Smooth muscle cell (in vitro differentiated cells): ENCODE measurements at regions not wholly inside any gene's neighbourhood (a gene's known extent, or its start where the extent isn't known, plus 50 kb on each side); places are given as distances from the start of the nearest gene placed in this dataset.

Experiments
- DNase-seq: peaks from one replicate; lab custom pipeline; 2025; ENCODE audit not compliant: unreplicated experiment; lab: John Stamatoyannopoulos, UW
- H2AFZ ChIP-seq: fragments of 200-600 bp; sonication (generic); 2 replicates; pipeline ENCODE4 v1.6.0; 2016; ENCODE audit warnings: antibody characterized with exemption, low read depth, mild to moderate bottlenecking
- H3F3A ChIP-seq: fragments of 200-600 bp; sonication (generic); 2 replicates; pipeline ENCODE4 v1.6.0; 2017; ENCODE audit warnings: antibody characterized with exemption, low read depth
- H3K27ac ChIP-seq: fragments of 200-600 bp; sonication (generic); 2 replicates; pipeline ENCODE4 v1.5.1; 2016; ENCODE audit warnings: low read depth, mild to moderate bottlenecking
- H3K27me3 ChIP-seq: fragments of 200-600 bp; sonication (generic); 2 replicates; pipeline ENCODE4 v1.6.1; 2016; ENCODE audit warnings: low read depth, mild to moderate bottlenecking
- H3K36me3 ChIP-seq: fragments of 200-600 bp; sonication (generic); 2 replicates; pipeline ENCODE4 v1.5.1; 2016; ENCODE audit warnings: low read depth
- H3K4me1 ChIP-seq: fragments of 200-600 bp; sonication (generic); 2 replicates; pipeline ENCODE4 v1.5.1; 2016; ENCODE audit warnings: low read depth
- H3K4me2 ChIP-seq: fragments of 200-600 bp; sonication (generic); 2 replicates; pipeline ENCODE4 v1.6.0; 2016; ENCODE audit warnings: mild to moderate bottlenecking
- H3K4me3 ChIP-seq: fragments of 200-600 bp; sonication (generic); 2 replicates; pipeline ENCODE4 v1.5.1; 2016; ENCODE audit warnings: mild to moderate bottlenecking
- H3K79me2 ChIP-seq: fragments of 200-600 bp; sonication (generic); 2 replicates; pipeline ENCODE4 v1.6.0; 2016; ENCODE audit warnings: low read depth, mild to moderate bottlenecking
- H3K9ac ChIP-seq: fragments of 200-600 bp; sonication (generic); 2 replicates; pipeline ENCODE4 v1.6.0; 2016; ENCODE audit warnings: low read depth
- H3K9me3 ChIP-seq: fragments of 200-600 bp; sonication (generic); replicated peaks from 2 replicates; pipeline ENCODE4 v1.5.1; 2016; ENCODE audit warnings: low read depth
- H4K20me1 ChIP-seq: fragments of 200-600 bp; sonication (generic); 2 replicates; pipeline ENCODE4 v1.6.0; 2016; ENCODE audit warnings: low read depth
- WGBS: methylation state at CpG from one replicate; pipeline ENCODE4 v1.1.7; 2016; ENCODE audit warnings: low lambda C conversion rate; 5-methylcytosine and 5-hydroxymethylcytosine counted together
- TF ChIP-seq, protein P1 (sequence below): fragments of 200-600 bp; sonication (generic); IDR thresholded peaks from 2 replicates; pipeline ENCODE4 v1.5.1; 2017; ENCODE audit warnings: borderline replicate concordance, mild to moderate bottlenecking, antibody characterized with exemption; ENCODE audit not compliant: insufficient read depth, poor library complexity, severe bottlenecking

DNA sequence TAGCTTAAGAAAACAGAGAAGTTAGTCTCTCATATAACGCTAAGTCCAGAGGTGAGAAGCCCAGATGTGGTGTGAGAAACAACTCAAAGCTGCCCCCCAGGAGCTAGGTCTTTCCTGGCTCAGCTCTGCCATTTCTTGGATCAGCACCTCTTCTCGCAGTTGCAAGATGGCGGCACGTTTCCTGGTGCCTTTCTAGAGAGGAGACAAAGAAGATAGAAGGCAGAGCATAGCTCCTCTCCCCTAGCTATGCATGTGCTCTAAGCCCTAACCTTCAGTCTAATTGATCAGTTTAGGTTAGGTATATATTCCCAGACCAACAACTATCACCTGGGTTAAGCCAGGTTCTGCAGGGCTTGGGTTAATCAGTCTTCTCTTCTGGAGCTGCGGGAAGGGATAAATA, 119.5 kb upstream of the RAB12 start:
- TF ChIP-seq, protein P1, sequence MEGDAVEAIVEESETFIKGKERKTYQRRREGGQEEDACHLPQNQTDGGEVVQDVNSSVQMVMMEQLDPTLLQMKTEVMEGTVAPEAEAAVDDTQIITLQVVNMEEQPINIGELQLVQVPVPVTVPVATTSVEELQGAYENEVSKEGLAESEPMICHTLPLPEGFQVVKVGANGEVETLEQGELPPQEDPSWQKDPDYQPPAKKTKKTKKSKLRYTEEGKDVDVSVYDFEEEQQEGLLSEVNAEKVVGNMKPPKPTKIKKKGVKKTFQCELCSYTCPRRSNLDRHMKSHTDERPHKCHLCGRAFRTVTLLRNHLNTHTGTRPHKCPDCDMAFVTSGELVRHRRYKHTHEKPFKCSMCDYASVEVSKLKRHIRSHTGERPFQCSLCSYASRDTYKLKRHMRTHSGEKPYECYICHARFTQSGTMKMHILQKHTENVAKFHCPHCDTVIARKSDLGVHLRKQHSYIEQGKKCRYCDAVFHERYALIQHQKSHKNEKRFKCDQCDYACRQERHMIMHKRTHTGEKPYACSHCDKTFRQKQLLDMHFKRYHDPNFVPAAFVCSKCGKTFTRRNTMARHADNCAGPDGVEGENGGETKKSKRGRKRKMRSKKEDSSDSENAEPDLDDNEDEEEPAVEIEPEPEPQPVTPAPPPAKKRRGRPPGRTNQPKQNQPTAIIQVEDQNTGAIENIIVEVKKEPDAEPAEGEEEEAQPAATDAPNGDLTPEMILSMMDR, result no peak
- Histone ChIP-seq H2AFZ (no peak overlapping the region), H3K4me2 (no peak overlapping the region), H3K9me3 (no peaks in the 10 kb centered on the region), H3F3A (no peaks in the 10 kb centered on the region), H3K36me3 (no peaks in the 10 kb centered on the region), H3K27me3 (peaks cover 11% of the 10 kb centered on the region), H3K4me1 (no peaks in the 10 kb centered on the region), H3K4me3 (no peak overlapping the region), H3K27ac (no peak overlapping the region), H3K79me2 (no peaks in the 10 kb centered on the region), H3K9ac (no peak overlapping the region), H4K20me1 (no peaks in the 10 kb centered on the region)
- WGBS, result 98% methylated on average over 5 of the region's 5 CpGs
- DNase-seq, result no peak

DNA sequence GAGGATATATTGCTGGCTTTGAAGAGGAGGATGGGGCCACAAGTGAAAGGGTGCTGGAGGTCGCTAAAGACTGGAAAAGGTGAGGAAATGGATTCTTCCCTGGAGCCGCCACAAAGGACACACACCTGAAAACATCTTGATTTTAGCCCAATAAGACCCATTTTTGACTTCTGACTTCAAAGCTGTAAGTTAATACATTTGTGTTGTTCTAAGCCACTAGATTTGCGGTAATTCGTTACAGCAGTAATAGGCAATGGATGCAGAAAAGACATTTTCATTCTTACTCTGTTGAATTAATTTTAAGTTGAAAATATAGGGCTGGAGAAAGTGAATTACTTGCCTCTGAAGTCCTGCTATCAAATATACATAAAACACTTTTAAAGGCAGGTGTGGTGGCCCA, 117.7 kb upstream of the RAB12 start:
- Histone ChIP-seq H3K27me3 (peaks cover 19% of the 10 kb centered on the region), H2AFZ (no peak overlapping the region), H3F3A (no peaks in the 10 kb centered on the region), H3K4me1 (no peaks in the 10 kb centered on the region), H3K4me2 (no peak overlapping the region), H4K20me1 (no peaks in the 10 kb centered on the region), H3K36me3 (no peaks in the 10 kb centered on the region), H3K4me3 (no peak overlapping the region), H3K79me2 (no peaks in the 10 kb centered on the region), H3K27ac (no peak overlapping the region), H3K9ac (no peak overlapping the region), H3K9me3 (no peaks in the 10 kb centered on the region)
- TF ChIP-seq, protein P1, result no peak
- WGBS, result 83% methylated on average over 4 of the region's 4 CpGs
- no peak for DNase-seq

DNA sequence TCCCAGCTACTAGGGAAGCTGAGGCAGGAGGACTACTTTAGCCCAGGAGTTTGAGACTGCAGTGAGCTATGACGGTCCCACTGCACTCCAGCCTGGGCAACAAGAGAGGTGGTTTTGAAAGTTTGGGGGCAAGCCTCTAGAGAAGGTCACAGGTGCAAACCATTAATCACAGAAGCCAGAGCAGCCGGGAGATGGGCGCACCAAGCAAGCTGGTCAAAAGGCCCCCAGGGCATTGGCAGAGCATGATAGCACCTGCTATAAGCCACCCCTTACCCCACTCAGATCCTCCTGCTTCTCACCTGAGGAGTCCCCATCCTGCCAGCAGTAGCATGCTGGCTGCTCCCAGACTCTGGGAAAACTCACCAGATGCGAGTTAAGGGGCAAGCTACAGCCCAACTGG, 116.1 kb upstream of the RAB12 start:
- 89% methylated on average over 4 of the region's 4 CpGs for WGBS
- Histone ChIP-seq H3K79me2 (no peaks in the 10 kb centered on the region), H3K27ac (no peak overlapping the region), H2AFZ (no peak overlapping the region), H3K4me1 (no peaks in the 10 kb centered on the region), H3K9me3 (no peaks in the 10 kb centered on the region), H3K36me3 (no peaks in the 10 kb centered on the region), H3K4me3 (no peak overlapping the region), H3F3A (no peaks in the 10 kb centered on the region), H3K27me3 (peaks cover 19% of the 10 kb centered on the region), H3K4me2 (no peak overlapping the region), H3K9ac (no peak overlapping the region), H4K20me1 (no peaks in the 10 kb centered on the region)
- TF ChIP-seq, protein P1, result no peak
- DNase-seq, result no peak

DNA sequence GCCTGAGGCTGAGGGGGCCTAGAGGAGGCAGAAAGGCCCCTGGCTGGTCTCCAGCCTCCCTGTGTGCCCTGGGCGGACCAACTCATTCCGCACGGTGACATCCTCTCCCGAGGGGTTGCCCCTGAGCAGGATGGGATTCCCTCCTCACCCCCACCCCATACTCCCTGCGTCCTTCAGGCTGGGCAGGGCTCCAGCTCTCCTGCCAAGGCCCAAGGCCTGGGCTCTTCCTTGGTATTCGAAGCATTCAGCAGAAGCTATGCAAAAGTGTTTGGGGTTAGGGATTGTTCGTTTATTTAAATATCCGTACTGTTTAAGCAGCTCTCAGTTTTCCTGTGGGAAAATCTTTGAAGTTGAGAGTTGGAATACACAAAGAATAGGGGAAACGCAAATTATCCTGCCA, 113.1 kb upstream of the RAB12 start:
- Histone ChIP-seq H3K4me3 (no peak overlapping the region), H2AFZ (no peak overlapping the region), H3K4me2 (no peak overlapping the region), H4K20me1 (no peaks in the 10 kb centered on the region), H3K79me2 (no peaks in the 10 kb centered on the region), H3K4me1 (no peaks in the 10 kb centered on the region), H3K9ac (no peak overlapping the region), H3K9me3 (no peaks in the 10 kb centered on the region), H3K27me3 (peaks cover 19% of the 10 kb centered on the region), H3F3A (no peaks in the 10 kb centered on the region), H3K27ac (no peak overlapping the region), H3K36me3 (no peaks in the 10 kb centered on the region)
- TF ChIP-seq, protein P1, result no peak
- no peak for DNase-seq
- 53% methylated on average over 9 of the region's 9 CpGs for WGBS
